GM23338 (cell line): ENCODE measurements at regions not wholly inside any gene's neighbourhood (a gene's known extent, or its start where the extent isn't known, plus 50 kb on each side); places are given as distances from the start of the nearest gene placed in this dataset.

ENCODE experiments used
- ATAC-seq: fragments of 200-7000 bp; cut with Tn5 transposase; 3 replicates; pipeline ENCODE4 v1.9.1; 2020
- DNase-seq: peaks from one replicate; pipeline ENCODE4 v3.0.0-alpha.2; 2015; ENCODE audit warnings: low spot score
- H2AFZ ChIP-seq: fragments of 200-600 bp; sonication (generic); 2 replicates; pipeline ENCODE4 v1.8.0; 2016; ENCODE audit warnings: antibody characterized with exemption, mild to moderate bottlenecking, moderate library complexity
- H3F3A ChIP-seq: fragments of 200-600 bp; sonication (generic); replicated peaks from 2 replicates; pipeline ENCODE4 v1.8.0; 2017; ENCODE audit warnings: antibody characterized with exemption, mixed run types, low read depth
- H3K27ac ChIP-seq: fragments of 200-600 bp; sonication (generic); 2 replicates; pipeline ENCODE4 v1.6.1; 2016; ENCODE audit warnings: low read depth
- H3K27me3 ChIP-seq: fragments of 200-600 bp; sonication (generic); 2 replicates; pipeline ENCODE4 v1.8.0; 2016; ENCODE audit warnings: mild to moderate bottlenecking, mixed run types, moderate library complexity; ENCODE audit not compliant: insufficient read depth
- H3K36me3 ChIP-seq: fragments of 200-600 bp; sonication (generic); 2 replicates; pipeline ENCODE4 v1.8.0; 2016; ENCODE audit warnings: mild to moderate bottlenecking; ENCODE audit not compliant: insufficient read depth
- H3K4me1 ChIP-seq: fragments of 200-600 bp; sonication (generic); 2 replicates; pipeline ENCODE4 v1.8.0; 2016; ENCODE audit warnings: mild to moderate bottlenecking, moderate library complexity; ENCODE audit not compliant: insufficient read depth
- H3K4me2 ChIP-seq: fragments of 200-600 bp; sonication (generic); 2 replicates; pipeline ENCODE4 v1.7.1; 2017; ENCODE audit warnings: mixed run types
- H3K4me3 ChIP-seq: fragments of 200-600 bp; sonication (generic); 2 replicates; pipeline ENCODE4 v1.6.1; 2016; ENCODE audit warnings: mixed run types
- H3K79me2 ChIP-seq: fragments of 200-600 bp; sonication (generic); replicated peaks from 2 replicates; pipeline ENCODE4 v1.8.0; 2017; ENCODE audit warnings: mild to moderate bottlenecking; ENCODE audit not compliant: insufficient read depth
- H3K9me2 ChIP-seq: fragments of 200-600 bp; sonication (generic); 2 replicates; pipeline ENCODE4 v1.8.0; 2017; ENCODE audit not compliant: insufficient read depth
- H4K20me1 ChIP-seq: fragments of 200-600 bp; sonication (generic); replicated peaks from 2 replicates; pipeline ENCODE4 v1.8.0; 2017; ENCODE audit warnings: mild to moderate bottlenecking; ENCODE audit not compliant: insufficient read depth
- H3K27ac Mint-ChIP-seq: 2 replicates; pipeline ENCODE4 v1.8.0; 2020; ENCODE audit warnings: inconsistent platforms, mild to moderate bottlenecking, moderate library complexity, mixed read lengths
- H3K27me3 Mint-ChIP-seq: 3 replicates; pipeline ENCODE4 v1.8.0; 2022; ENCODE audit warnings: low read depth, mild to moderate bottlenecking, moderate library complexity, mixed read lengths, inconsistent platforms; ENCODE audit not compliant: insufficient read depth, poor library complexity
- H3K36me3 Mint-ChIP-seq: 3 replicates; pipeline ENCODE4 v1.8.0; 2021; ENCODE audit warnings: low read depth, mild to moderate bottlenecking, inconsistent platforms, moderate library complexity, mixed read lengths
- H3K4me1 Mint-ChIP-seq: 3 replicates; pipeline ENCODE4 v1.8.0; 2020; ENCODE audit warnings: mild to moderate bottlenecking, inconsistent platforms, mixed read lengths
- H3K4me3 Mint-ChIP-seq: 3 replicates; pipeline ENCODE4 v1.8.0; 2021; ENCODE audit warnings: moderate library complexity, mild to moderate bottlenecking, inconsistent platforms, mixed read lengths
- H3K9me3 Mint-ChIP-seq: 3 replicates; pipeline ENCODE4 v1.8.0; 2020; ENCODE audit warnings: moderate library complexity, mild to moderate bottlenecking, inconsistent platforms, mixed read lengths
- ETS1 ChIP-seq: IDR thresholded peaks from 2 replicates; pipeline ENCODE4 v1.6.1; 2016; ENCODE audit warnings: antibody characterized with exemption
- EZH2 ChIP-seq: fragments of 200-600 bp; sonication (generic); IDR thresholded peaks from one replicate; pipeline ENCODE4 v1.8.0; 2017; ENCODE audit warnings: antibody characterized with exemption, mild to moderate bottlenecking, low read depth; ENCODE audit not compliant: unreplicated experiment
- EZH2phosphoT487 ChIP-seq: fragments of 200-600 bp; sonication (generic); IDR thresholded peaks from one replicate; pipeline ENCODE4 v1.8.1; 2018; ENCODE audit warnings: antibody characterized with exemption; ENCODE audit not compliant: unreplicated experiment
- JUNB ChIP-seq: IDR thresholded peaks from one replicate; pipeline ENCODE4 v1.6.1; 2016; ENCODE audit warnings: antibody characterized with exemption; ENCODE audit not compliant: unreplicated experiment
- NANOG ChIP-seq: IDR thresholded peaks from 2 replicates; pipeline ENCODE4 v1.6.1; 2016; ENCODE audit warnings: antibody characterized with exemption, borderline replicate concordance
- POLR2AphosphoS5 ChIP-seq: IDR thresholded peaks from 2 replicates; pipeline ENCODE4 v1.6.1; 2016; ENCODE audit warnings: antibody characterized with exemption, low read depth
- REST ChIP-seq: IDR thresholded peaks from one replicate; pipeline ENCODE4 v1.6.1; 2018; ENCODE audit warnings: antibody characterized with exemption; ENCODE audit not compliant: unreplicated experiment
- STAT1 ChIP-seq: IDR thresholded peaks from one replicate; pipeline ENCODE4 v1.6.1; 2016; ENCODE audit warnings: antibody characterized with exemption; ENCODE audit not compliant: unreplicated experiment
- ZNF114 ChIP-seq: fragments of 250-450 bp; sonication (Bioruptor Pico); IDR thresholded peaks from 2 replicates; pipeline ENCODE4 v1.5.0; 2020; ENCODE audit warnings: mild to moderate bottlenecking, moderate library complexity
- ZNF331 ChIP-seq: fragments of 250-450 bp; sonication (Bioruptor Pico); IDR thresholded peaks from 2 replicates; pipeline ENCODE4 v1.5.0; 2020; ENCODE audit warnings: low read depth, mild to moderate bottlenecking, moderate library complexity
- ZNF462 ChIP-seq: fragments of 250-450 bp; sonication (Bioruptor Pico); IDR thresholded peaks from 2 replicates; pipeline ENCODE4 v1.5.0; 2020; ENCODE audit warnings: mild to moderate bottlenecking, moderate library complexity

- no peaks in the 10 kb centered on the region for H3K36me3 ChIP-seq
- DNase-seq (no peak), ATAC-seq (no peak)
- no peak overlapping the region for H3K4me3 ChIP-seq
- Mint-ChIP-seq H3K27me3 (peaks cover 8% of the 10 kb centered on the region), H3K4me3 (no peak overlapping the region), H3K9me3 (no peaks in the 10 kb centered on the region; the same call in 2 of the 3 replicates), H3K27ac (no peak overlapping the region), H3K4me1 (no peaks in the 10 kb centered on the region), H3K36me3 (no peaks in the 10 kb centered on the region)
- H2AFZ ChIP-seq = no peak overlapping the region
- no peak overlapping the region for H3K4me2 ChIP-seq
- no peaks in the 10 kb centered on the region for H3K27me3 ChIP-seq
- TF ChIP-seq ZNF331 (no peak), EZH2 (no peak), STAT1 (no peak), ETS1 (no peak), EZH2phosphoT487 (no peak), POLR2AphosphoS5 (no peak), NANOG (no peak)
- no peaks in the 10 kb centered on the region for H3F3A ChIP-seq
- H3K27ac ChIP-seq = no peak overlapping the region
- no peaks in the 10 kb centered on the region for H4K20me1 ChIP-seq
- H3K4me1 ChIP-seq = no peaks in the 10 kb centered on the region
- H3K79me2 ChIP-seq = no peaks in the 10 kb centered on the region
- H3K9me2 ChIP-seq = no peaks in the 10 kb centered on the region
Measured at GRCh38 chr16:65619606-65620005, 497.7 kb upstream of the CDH11 start.

DNA sequence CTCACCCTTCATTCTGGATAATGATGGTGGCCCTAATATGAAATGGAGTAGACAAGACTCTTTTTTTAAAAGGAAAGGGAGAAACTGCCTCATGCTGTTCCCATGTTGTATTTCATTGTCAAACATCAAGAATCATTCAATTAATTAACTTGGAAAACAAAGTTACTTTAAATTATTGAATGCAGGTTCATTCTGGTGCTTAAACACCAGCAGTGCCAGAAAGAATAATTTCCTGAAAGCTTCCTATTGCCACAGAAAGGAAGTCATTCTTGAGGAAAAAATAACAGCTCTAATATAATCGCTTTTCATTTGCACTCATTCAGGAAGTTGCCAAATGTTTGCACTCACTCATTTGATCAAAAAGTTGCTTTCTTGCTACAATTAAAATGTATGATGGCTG, 497.1 kb upstream of the CDH11 start:
- H3K4me3 Mint-ChIP-seq = no peak overlapping the region
- no peaks in the 10 kb centered on the region for H3K36me3 ChIP-seq
- H3K27me3 ChIP-seq = no peaks in the 10 kb centered on the region
- no peak for DNase-seq
- H4K20me1 ChIP-seq = no peaks in the 10 kb centered on the region
- no peaks in the 10 kb centered on the region for H3K9me2 ChIP-seq
- no peak overlapping the region for H3K4me2 ChIP-seq
- no peaks in the 10 kb centered on the region for H3K79me2 ChIP-seq
- no peak for ATAC-seq
- no peaks in the 10 kb centered on the region for H3K36me3 Mint-ChIP-seq
- no peaks in the 10 kb centered on the region; the same call in 2 of the 3 replicates for H3K9me3 Mint-ChIP-seq
- H3F3A ChIP-seq = no peaks in the 10 kb centered on the region
- H3K4me1 Mint-ChIP-seq = no peaks in the 10 kb centered on the region
- no peak overlapping the region for H3K27ac ChIP-seq
- peaks cover 8% of the 10 kb centered on the region for H3K27me3 Mint-ChIP-seq
- H3K27ac Mint-ChIP-seq = no peak overlapping the region
- H2AFZ ChIP-seq = no peak overlapping the region
- H3K4me1 ChIP-seq = no peaks in the 10 kb centered on the region
- H3K4me3 ChIP-seq = no peak overlapping the region
- no peak for TF ChIP-seq ZNF331
- no peak for TF ChIP-seq JUNB
- no peak for TF ChIP-seq ZNF462
- no peak for TF ChIP-seq ZNF114
- TF ChIP-seq EZH2phosphoT487 = no peak
- TF ChIP-seq ETS1 = no peak
- no peak for TF ChIP-seq REST
- no peak for TF ChIP-seq POLR2AphosphoS5
